ENCODE measurements at regions not wholly inside any gene's neighbourhood (a gene's known extent, or its start where the extent isn't known, plus 50 kb on each side); places are given as distances from the start of the nearest gene placed in this dataset.

DNA sequence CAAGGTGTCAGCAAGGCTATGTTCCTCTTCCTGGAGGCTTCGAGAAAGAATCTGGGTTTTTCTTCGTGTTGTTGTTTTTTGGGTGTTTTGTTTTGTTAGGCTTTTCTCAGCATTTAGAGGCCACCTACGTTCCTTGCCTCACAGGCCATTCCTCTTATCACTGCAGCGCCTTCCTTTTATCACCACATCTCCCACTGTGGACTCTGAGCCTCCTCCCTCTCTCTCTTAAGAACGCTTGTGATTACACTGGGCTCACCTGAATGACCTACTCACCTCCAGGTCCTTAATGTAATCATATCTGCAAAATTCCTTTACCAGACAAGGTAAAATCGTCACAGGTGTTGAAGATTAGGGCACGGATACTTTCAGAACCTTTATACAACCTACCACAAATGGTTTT is 340.8 kb downstream of the DTWD2 start:
- TF ChIP-seq, protein P1, sequence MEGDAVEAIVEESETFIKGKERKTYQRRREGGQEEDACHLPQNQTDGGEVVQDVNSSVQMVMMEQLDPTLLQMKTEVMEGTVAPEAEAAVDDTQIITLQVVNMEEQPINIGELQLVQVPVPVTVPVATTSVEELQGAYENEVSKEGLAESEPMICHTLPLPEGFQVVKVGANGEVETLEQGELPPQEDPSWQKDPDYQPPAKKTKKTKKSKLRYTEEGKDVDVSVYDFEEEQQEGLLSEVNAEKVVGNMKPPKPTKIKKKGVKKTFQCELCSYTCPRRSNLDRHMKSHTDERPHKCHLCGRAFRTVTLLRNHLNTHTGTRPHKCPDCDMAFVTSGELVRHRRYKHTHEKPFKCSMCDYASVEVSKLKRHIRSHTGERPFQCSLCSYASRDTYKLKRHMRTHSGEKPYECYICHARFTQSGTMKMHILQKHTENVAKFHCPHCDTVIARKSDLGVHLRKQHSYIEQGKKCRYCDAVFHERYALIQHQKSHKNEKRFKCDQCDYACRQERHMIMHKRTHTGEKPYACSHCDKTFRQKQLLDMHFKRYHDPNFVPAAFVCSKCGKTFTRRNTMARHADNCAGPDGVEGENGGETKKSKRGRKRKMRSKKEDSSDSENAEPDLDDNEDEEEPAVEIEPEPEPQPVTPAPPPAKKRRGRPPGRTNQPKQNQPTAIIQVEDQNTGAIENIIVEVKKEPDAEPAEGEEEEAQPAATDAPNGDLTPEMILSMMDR (IDR thresholded peaks at IDR 0.05; ENCODE audit: low read length, missing control alignments) = no peak
- no peak overlapping the region for H3K4me3 ChIP-seq (replicated peaks; ENCODE audit: low read depth, low read length)
- no peak for DNase-seq (ENCODE audit: low read depth)

DNA sequence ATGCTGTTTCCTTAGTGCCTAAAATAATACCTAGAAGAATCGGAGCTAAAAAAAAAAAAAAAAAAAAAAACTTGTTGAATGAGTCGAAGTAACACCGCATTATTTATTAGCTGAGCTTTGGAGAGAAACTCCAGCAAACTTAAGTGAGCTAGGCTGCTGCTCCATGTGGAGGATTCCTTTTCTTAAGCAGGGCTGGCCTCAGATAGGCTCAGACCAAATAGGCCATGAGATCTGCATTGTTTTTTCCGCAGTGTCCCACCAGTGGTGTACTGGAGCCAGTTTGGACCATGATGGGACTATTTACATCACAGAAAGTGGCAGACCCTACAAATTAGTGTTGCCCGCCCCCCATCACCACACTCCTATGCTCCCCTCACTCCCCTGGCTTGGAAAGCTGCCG is 341.4 kb downstream of the DTWD2 start:
- DNase-seq (ENCODE audit: low read depth) = no peak
- H3K4me3 ChIP-seq (replicated peaks; ENCODE audit: low read depth, low read length) = no peak overlapping the region
- TF ChIP-seq, protein P1 (IDR thresholded peaks at IDR 0.05; ENCODE audit: low read length, missing control alignments) = no peak

DNA sequence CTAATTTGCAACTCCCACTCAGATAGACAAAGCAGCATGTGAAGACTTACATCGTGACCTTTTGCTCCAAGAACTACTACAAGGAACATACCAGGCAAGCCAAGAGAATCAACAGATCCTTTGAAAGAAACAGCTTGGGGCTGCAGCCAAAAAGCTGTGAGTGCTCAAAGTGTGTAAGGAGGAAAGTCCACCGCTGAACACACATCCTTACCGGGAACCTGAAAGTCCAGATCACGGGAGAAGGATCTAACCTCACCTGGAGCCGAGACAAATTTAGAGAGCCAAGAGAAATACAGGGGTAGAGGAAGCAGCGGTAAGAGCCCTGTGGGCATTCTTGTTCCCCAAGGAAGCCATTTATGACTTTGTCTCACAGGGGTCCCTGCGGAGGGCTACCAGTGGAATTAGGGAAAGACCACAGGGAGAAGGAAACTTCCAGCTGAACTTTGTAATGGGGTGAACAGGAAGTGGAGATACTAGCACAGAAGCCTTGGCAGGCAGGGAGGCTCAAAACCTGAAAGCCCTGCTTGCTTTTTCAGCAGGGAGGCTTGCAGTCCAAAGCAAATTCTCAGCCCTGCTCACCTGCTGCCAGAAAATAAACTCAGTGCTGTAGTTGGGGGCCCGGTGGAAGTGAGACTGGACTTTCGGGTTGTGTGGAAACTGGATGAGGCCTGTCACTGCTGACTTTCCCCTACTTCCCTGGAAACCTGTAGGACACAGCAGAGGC is 350.2 kb downstream of the DTWD2 start:
- H3K4me3 ChIP-seq (replicated peaks; ENCODE audit: low read depth, low read length) = no peak overlapping the region
- TF ChIP-seq, protein P1 (IDR thresholded peaks at IDR 0.05; ENCODE audit: low read length, missing control alignments) = no peak

DNA sequence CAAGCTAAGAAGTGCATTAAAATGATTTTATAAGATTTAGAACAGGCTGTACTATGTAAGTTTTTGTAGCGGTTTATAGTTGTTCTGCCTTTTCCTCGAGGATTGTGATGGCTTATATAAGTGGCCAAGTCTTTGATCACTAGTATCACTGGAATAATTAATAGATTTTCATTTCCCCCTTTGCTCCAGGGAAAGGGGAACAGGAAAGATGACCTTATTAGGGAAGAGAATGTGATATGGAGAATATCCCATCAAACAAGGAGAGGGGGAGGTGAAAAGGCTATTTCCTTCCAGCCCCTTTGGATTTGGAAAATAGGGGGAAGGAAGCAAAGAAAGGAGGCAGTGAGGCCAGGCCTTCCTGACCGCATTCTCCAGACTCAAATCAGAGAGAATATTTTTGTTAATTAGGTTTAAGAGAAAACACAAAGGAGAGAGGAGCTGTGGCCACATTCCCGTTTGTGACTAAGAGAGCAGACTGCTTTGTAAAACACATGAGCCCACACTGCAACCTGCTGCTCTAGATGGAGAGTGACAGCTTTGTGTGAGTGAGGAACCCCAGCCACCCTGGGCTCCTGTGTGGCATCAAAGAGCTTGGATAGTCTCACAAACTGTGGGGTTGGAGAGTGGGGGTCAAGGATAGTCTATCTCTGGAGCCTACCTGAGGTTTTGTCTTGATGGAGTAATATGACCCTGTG is 359.5 kb downstream of the DTWD2 start:
- no peak overlapping the region for H3K4me3 ChIP-seq (replicated peaks; ENCODE audit: low read depth, low read length)
- DNase-seq (ENCODE audit: low read depth) = no peak
- TF ChIP-seq, protein P1 (IDR thresholded peaks at IDR 0.05; ENCODE audit: low read length, missing control alignments) = no peak

More for the DNA sequence above, 350.2 kb downstream of the DTWD2 start:
- no peak for DNase-seq (ENCODE audit: low read depth)

DNA sequence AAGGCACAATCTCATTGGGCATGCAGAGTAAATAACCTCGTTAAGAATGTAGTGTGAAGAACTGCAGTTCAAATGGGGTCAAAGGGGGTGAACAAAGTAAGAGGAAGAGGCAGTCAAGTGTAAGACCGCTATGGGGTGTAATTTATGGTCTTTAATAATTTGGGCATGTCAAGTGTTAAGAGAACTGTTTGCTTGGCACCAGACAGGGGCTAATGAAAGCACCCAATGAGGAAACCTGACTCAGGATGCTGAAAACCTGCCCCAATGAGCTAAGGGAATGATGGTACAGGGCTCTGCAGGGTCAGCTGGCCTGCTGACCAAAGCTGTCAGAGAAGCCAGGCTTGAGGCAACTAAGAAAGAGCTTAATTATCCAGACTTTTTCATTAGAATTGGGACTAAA is 368.1 kb downstream of the DTWD2 start:
- no peak overlapping the region for H3K4me3 ChIP-seq (replicated peaks; ENCODE audit: low read depth, low read length)
- DNase-seq (ENCODE audit: low read depth) = no peak
- TF ChIP-seq, protein P1 (IDR thresholded peaks at IDR 0.05; ENCODE audit: low read length, missing control alignments) = no peak

DNA sequence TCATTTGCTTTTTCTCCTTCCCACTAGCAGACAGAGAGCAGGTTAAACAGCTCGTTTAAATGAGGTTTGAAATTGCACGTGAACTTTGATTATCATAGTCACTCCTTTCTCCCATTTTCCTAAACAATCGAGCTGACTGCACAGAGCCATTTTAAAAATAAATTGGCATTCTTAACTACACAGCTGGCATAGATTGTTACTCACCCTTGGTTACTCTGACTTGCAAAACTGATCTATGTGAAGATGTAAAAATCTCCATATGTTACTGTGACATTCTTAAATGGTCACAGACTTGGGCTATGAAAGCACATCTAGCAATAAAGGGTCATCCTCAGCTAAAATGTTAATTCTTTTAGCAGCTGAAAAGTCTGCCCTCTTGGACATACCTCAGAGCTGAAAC is 368.5 kb downstream of the DTWD2 start:
- TF ChIP-seq, protein P1 (IDR thresholded peaks at IDR 0.05; ENCODE audit: low read length, missing control alignments) = no peak
- DNase-seq (ENCODE audit: low read depth) = no peak
- H3K4me3 ChIP-seq (replicated peaks; ENCODE audit: low read depth, low read length) = no peak overlapping the region
